GM23338 (cell line): ENCODE measurements at regions not wholly inside any gene's neighbourhood (a gene's known extent, or its start where the extent isn't known, plus 50 kb on each side); places are given as distances from the start of the nearest gene placed in this dataset.

Source experiments
- ATAC-seq: fragments of 200-7000 bp; cut with Tn5 transposase; 3 replicates; pipeline ENCODE4 v1.9.1; 2020
- DNase-seq: peaks from one replicate; pipeline ENCODE4 v3.0.0-alpha.2; 2015; ENCODE audit warnings: low spot score
- H2AFZ ChIP-seq: fragments of 200-600 bp; sonication (generic); 2 replicates; pipeline ENCODE4 v1.8.0; 2016; ENCODE audit warnings: antibody characterized with exemption, mild to moderate bottlenecking, moderate library complexity
- H3F3A ChIP-seq: fragments of 200-600 bp; sonication (generic); replicated peaks from 2 replicates; pipeline ENCODE4 v1.8.0; 2017; ENCODE audit warnings: antibody characterized with exemption, mixed run types, low read depth
- H3K27ac ChIP-seq: fragments of 200-600 bp; sonication (generic); 2 replicates; pipeline ENCODE4 v1.6.1; 2016; ENCODE audit warnings: low read depth
- H3K27me3 ChIP-seq: fragments of 200-600 bp; sonication (generic); 2 replicates; pipeline ENCODE4 v1.8.0; 2016; ENCODE audit warnings: mild to moderate bottlenecking, mixed run types, moderate library complexity; ENCODE audit not compliant: insufficient read depth
- H3K36me3 ChIP-seq: fragments of 200-600 bp; sonication (generic); 2 replicates; pipeline ENCODE4 v1.8.0; 2016; ENCODE audit warnings: mild to moderate bottlenecking; ENCODE audit not compliant: insufficient read depth
- H3K4me1 ChIP-seq: fragments of 200-600 bp; sonication (generic); 2 replicates; pipeline ENCODE4 v1.8.0; 2016; ENCODE audit warnings: mild to moderate bottlenecking, moderate library complexity; ENCODE audit not compliant: insufficient read depth
- H3K4me2 ChIP-seq: fragments of 200-600 bp; sonication (generic); 2 replicates; pipeline ENCODE4 v1.7.1; 2017; ENCODE audit warnings: mixed run types
- H3K4me3 ChIP-seq: fragments of 200-600 bp; sonication (generic); 2 replicates; pipeline ENCODE4 v1.6.1; 2016; ENCODE audit warnings: mixed run types
- H3K79me2 ChIP-seq: fragments of 200-600 bp; sonication (generic); replicated peaks from 2 replicates; pipeline ENCODE4 v1.8.0; 2017; ENCODE audit warnings: mild to moderate bottlenecking; ENCODE audit not compliant: insufficient read depth
- H3K9me2 ChIP-seq: fragments of 200-600 bp; sonication (generic); 2 replicates; pipeline ENCODE4 v1.8.0; 2017; ENCODE audit not compliant: insufficient read depth
- H4K20me1 ChIP-seq: fragments of 200-600 bp; sonication (generic); replicated peaks from 2 replicates; pipeline ENCODE4 v1.8.0; 2017; ENCODE audit warnings: mild to moderate bottlenecking; ENCODE audit not compliant: insufficient read depth
- H3K27ac Mint-ChIP-seq: 2 replicates; pipeline ENCODE4 v1.8.0; 2020; ENCODE audit warnings: inconsistent platforms, mild to moderate bottlenecking, moderate library complexity, mixed read lengths
- H3K27me3 Mint-ChIP-seq: 3 replicates; pipeline ENCODE4 v1.8.0; 2022; ENCODE audit warnings: low read depth, mild to moderate bottlenecking, moderate library complexity, mixed read lengths, inconsistent platforms; ENCODE audit not compliant: insufficient read depth, poor library complexity
- H3K36me3 Mint-ChIP-seq: 3 replicates; pipeline ENCODE4 v1.8.0; 2021; ENCODE audit warnings: low read depth, mild to moderate bottlenecking, inconsistent platforms, moderate library complexity, mixed read lengths
- H3K4me1 Mint-ChIP-seq: 3 replicates; pipeline ENCODE4 v1.8.0; 2020; ENCODE audit warnings: mild to moderate bottlenecking, inconsistent platforms, mixed read lengths
- H3K4me3 Mint-ChIP-seq: 3 replicates; pipeline ENCODE4 v1.8.0; 2021; ENCODE audit warnings: moderate library complexity, mild to moderate bottlenecking, inconsistent platforms, mixed read lengths
- H3K9me3 Mint-ChIP-seq: 3 replicates; pipeline ENCODE4 v1.8.0; 2020; ENCODE audit warnings: moderate library complexity, mild to moderate bottlenecking, inconsistent platforms, mixed read lengths
- CREB1 ChIP-seq: fragments of 250-450 bp; sonication (Bioruptor Pico); IDR thresholded peaks from 2 replicates; pipeline ENCODE4 v1.5.0; 2020; ENCODE audit warnings: low read depth, mild to moderate bottlenecking, moderate library complexity
- EZH2 ChIP-seq: fragments of 200-600 bp; sonication (generic); IDR thresholded peaks from one replicate; pipeline ENCODE4 v1.8.0; 2017; ENCODE audit warnings: antibody characterized with exemption, mild to moderate bottlenecking, low read depth; ENCODE audit not compliant: unreplicated experiment
- EZH2phosphoT487 ChIP-seq: fragments of 200-600 bp; sonication (generic); IDR thresholded peaks from one replicate; pipeline ENCODE4 v1.8.1; 2018; ENCODE audit warnings: antibody characterized with exemption; ENCODE audit not compliant: unreplicated experiment
- JUNB ChIP-seq: IDR thresholded peaks from one replicate; pipeline ENCODE4 v1.6.1; 2016; ENCODE audit warnings: antibody characterized with exemption; ENCODE audit not compliant: unreplicated experiment
- NANOG ChIP-seq: IDR thresholded peaks from 2 replicates; pipeline ENCODE4 v1.6.1; 2016; ENCODE audit warnings: antibody characterized with exemption, borderline replicate concordance
- POLR2AphosphoS5 ChIP-seq: IDR thresholded peaks from 2 replicates; pipeline ENCODE4 v1.6.1; 2016; ENCODE audit warnings: antibody characterized with exemption, low read depth
- STAT1 ChIP-seq: IDR thresholded peaks from one replicate; pipeline ENCODE4 v1.6.1; 2016; ENCODE audit warnings: antibody characterized with exemption; ENCODE audit not compliant: unreplicated experiment
- ZNF114 ChIP-seq: fragments of 250-450 bp; sonication (Bioruptor Pico); IDR thresholded peaks from 2 replicates; pipeline ENCODE4 v1.5.0; 2020; ENCODE audit warnings: mild to moderate bottlenecking, moderate library complexity
- ZNF331 ChIP-seq: fragments of 250-450 bp; sonication (Bioruptor Pico); IDR thresholded peaks from 2 replicates; pipeline ENCODE4 v1.5.0; 2020; ENCODE audit warnings: low read depth, mild to moderate bottlenecking, moderate library complexity
- TF ChIP-seq, protein P1 (sequence below), 2 experiments: fragments of 200-600 bp in 1 of 2; sonication (generic) in 1 of 2; conservative IDR thresholded peaks; 2 replicates each; pipeline versions ENCODE4 v1.5.1 to v1.6.1; 2016 to 2017; ENCODE audit warnings: antibody characterized with exemption in 2 of 2, low read depth in 2 of 2, mild to moderate bottlenecking in 2 of 2, moderate library complexity in 1 of 2
- TF ChIP-seq, protein P2 (sequence below): fragments of 250-450 bp; sonication (Bioruptor Pico); IDR thresholded peaks from 2 replicates; pipeline ENCODE4 v1.5.0; 2020; ENCODE audit warnings: mild to moderate bottlenecking, moderate library complexity
- TF ChIP-seq, protein P3 (sequence below): IDR thresholded peaks from 2 replicates; pipeline ENCODE4 v1.6.1; 2016; ENCODE audit warnings: antibody characterized with exemption
- TF ChIP-seq, protein P4 (sequence below): IDR thresholded peaks from one replicate; pipeline ENCODE4 v1.6.1; 2018; ENCODE audit warnings: antibody characterized with exemption; ENCODE audit not compliant: unreplicated experiment

DNA sequence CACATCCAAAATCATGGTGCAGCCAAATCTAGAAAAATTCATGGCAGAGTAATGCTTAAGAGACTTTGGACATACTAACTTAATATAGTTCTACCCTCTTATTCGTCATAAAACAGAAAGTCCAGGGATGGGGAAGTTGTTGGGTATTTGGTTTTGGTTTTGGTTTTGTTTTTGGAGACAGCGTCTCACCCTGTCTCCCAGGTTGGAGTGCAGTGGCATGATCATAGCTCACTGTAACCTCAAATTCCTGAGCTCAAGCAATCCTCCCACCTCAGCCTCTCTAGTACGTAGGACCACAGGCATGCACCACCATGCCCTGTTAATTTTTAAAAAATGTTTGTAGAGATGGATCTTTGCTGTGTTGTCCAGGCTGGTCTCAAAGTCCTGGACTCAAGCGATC, 271.8 kb upstream of the TENM3 start:
- Histone ChIP-seq H3F3A (no peaks in the 10 kb centered on the region), H3K79me2 (no peaks in the 10 kb centered on the region), H3K4me2 (no peak overlapping the region), H2AFZ (peak overlapping the region; percentile 74; the same call in 1 of the 2 replicates), H3K36me3 (no peaks in the 10 kb centered on the region), H3K9me2 (peaks cover 11% of the 10 kb centered on the region; the same call in 1 of the 2 replicates), H3K4me1 (peaks cover 12% of the 10 kb centered on the region; the same call in 1 of the 2 replicates), H3K4me3 (no peak overlapping the region), H4K20me1 (no peaks in the 10 kb centered on the region), H3K27me3 (no peaks in the 10 kb centered on the region), H3K27ac (no peak overlapping the region)
- peaks cover 11% of the 10 kb centered on the region for H3K27me3 Mint-ChIP-seq
- no peak for DNase-seq
- H3K27ac Mint-ChIP-seq, result no peak overlapping the region
- peaks cover 7% of the 10 kb centered on the region for H3K4me1 Mint-ChIP-seq
- TF ChIP-seq, protein P1, sequence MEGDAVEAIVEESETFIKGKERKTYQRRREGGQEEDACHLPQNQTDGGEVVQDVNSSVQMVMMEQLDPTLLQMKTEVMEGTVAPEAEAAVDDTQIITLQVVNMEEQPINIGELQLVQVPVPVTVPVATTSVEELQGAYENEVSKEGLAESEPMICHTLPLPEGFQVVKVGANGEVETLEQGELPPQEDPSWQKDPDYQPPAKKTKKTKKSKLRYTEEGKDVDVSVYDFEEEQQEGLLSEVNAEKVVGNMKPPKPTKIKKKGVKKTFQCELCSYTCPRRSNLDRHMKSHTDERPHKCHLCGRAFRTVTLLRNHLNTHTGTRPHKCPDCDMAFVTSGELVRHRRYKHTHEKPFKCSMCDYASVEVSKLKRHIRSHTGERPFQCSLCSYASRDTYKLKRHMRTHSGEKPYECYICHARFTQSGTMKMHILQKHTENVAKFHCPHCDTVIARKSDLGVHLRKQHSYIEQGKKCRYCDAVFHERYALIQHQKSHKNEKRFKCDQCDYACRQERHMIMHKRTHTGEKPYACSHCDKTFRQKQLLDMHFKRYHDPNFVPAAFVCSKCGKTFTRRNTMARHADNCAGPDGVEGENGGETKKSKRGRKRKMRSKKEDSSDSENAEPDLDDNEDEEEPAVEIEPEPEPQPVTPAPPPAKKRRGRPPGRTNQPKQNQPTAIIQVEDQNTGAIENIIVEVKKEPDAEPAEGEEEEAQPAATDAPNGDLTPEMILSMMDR (conservative IDR thresholded peaks at IDR 0.05; ENCODE audit: low read depth in 2 of 2), result no peak
- TF ChIP-seq, protein P2, sequence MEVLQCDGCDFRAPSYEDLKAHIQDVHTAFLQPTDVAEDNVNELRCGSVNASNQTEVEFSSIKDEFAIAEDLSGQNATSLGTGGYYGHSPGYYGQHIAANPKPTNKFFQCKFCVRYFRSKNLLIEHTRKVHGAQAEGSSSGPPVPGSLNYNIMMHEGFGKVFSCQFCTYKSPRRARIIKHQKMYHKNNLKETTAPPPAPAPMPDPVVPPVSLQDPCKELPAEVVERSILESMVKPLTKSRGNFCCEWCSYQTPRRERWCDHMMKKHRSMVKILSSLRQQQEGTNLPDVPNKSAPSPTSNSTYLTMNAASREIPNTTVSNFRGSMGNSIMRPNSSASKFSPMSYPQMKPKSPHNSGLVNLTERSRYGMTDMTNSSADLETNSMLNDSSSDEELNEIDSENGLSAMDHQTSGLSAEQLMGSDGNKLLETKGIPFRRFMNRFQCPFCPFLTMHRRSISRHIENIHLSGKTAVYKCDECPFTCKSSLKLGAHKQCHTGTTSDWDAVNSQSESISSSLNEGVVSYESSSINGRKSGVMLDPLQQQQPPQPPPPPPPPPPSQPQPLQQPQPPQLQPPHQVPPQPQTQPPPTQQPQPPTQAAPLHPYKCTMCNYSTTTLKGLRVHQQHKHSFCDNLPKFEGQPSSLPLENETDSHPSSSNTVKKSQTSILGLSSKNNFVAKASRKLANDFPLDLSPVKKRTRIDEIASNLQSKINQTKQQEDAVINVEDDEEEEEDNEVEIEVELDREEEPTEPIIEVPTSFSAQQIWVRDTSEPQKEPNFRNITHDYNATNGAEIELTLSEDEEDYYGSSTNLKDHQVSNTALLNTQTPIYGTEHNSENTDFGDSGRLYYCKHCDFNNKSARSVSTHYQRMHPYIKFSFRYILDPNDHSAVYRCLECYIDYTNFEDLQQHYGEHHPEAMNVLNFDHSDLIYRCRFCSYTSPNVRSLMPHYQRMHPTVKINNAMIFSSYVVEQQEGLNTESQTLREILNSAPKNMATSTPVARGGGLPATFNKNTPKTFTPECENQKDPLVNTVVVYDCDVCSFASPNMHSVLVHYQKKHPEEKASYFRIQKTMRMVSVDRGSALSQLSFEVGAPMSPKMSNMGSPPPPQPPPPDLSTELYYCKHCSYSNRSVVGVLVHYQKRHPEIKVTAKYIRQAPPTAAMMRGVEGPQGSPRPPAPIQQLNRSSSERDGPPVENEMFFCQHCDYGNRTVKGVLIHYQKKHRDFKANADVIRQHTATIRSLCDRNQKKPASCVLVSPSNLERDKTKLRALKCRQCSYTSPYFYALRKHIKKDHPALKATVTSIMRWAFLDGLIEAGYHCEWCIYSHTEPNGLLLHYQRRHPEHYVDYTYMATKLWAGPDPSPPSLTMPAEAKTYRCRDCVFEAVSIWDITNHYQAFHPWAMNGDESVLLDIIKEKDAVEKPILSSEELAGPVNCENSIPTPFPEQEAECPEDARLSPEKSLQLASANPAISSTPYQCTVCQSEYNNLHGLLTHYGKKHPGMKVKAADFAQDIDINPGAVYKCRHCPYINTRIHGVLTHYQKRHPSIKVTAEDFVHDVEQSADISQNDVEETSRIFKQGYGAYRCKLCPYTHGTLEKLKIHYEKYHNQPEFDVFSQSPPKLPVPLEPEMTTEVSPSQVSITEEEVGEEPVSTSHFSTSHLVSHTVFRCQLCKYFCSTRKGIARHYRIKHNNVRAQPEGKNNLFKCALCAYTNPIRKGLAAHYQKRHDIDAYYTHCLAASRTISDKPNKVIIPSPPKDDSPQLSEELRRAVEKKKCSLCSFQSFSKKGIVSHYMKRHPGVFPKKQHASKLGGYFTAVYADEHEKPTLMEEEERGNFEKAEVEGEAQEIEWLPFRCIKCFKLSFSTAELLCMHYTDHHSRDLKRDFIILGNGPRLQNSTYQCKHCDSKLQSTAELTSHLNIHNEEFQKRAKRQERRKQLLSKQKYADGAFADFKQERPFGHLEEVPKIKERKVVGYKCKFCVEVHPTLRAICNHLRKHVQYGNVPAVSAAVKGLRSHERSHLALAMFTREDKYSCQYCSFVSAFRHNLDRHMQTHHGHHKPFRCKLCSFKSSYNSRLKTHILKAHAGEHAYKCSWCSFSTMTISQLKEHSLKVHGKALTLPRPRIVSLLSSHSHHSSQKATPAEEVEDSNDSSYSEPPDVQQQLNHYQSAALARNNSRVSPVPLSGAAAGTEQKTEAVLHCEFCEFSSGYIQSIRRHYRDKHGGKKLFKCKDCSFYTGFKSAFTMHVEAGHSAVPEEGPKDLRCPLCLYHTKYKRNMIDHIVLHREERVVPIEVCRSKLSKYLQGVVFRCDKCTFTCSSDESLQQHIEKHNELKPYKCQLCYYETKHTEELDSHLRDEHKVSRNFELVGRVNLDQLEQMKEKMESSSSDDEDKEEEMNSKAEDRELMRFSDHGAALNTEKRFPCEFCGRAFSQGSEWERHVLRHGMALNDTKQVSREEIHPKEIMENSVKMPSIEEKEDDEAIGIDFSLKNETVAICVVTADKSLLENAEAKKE (CRISPR knock-in tag), result no peak
- TF ChIP-seq STAT1 (no peak), EZH2 (no peak), POLR2AphosphoS5 (no peak), CREB1 (CRISPR knock-in tag) (no peak), ZNF114 (CRISPR knock-in tag) (no peak), ZNF331 (CRISPR knock-in tag) (no peak), EZH2phosphoT487 (no peak), JUNB (no peak), NANOG (no peak)
- TF ChIP-seq, protein P3, sequence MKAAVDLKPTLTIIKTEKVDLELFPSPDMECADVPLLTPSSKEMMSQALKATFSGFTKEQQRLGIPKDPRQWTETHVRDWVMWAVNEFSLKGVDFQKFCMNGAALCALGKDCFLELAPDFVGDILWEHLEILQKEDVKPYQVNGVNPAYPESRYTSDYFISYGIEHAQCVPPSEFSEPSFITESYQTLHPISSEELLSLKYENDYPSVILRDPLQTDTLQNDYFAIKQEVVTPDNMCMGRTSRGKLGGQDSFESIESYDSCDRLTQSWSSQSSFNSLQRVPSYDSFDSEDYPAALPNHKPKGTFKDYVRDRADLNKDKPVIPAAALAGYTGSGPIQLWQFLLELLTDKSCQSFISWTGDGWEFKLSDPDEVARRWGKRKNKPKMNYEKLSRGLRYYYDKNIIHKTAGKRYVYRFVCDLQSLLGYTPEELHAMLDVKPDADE, result no peak
- TF ChIP-seq, protein P4, sequence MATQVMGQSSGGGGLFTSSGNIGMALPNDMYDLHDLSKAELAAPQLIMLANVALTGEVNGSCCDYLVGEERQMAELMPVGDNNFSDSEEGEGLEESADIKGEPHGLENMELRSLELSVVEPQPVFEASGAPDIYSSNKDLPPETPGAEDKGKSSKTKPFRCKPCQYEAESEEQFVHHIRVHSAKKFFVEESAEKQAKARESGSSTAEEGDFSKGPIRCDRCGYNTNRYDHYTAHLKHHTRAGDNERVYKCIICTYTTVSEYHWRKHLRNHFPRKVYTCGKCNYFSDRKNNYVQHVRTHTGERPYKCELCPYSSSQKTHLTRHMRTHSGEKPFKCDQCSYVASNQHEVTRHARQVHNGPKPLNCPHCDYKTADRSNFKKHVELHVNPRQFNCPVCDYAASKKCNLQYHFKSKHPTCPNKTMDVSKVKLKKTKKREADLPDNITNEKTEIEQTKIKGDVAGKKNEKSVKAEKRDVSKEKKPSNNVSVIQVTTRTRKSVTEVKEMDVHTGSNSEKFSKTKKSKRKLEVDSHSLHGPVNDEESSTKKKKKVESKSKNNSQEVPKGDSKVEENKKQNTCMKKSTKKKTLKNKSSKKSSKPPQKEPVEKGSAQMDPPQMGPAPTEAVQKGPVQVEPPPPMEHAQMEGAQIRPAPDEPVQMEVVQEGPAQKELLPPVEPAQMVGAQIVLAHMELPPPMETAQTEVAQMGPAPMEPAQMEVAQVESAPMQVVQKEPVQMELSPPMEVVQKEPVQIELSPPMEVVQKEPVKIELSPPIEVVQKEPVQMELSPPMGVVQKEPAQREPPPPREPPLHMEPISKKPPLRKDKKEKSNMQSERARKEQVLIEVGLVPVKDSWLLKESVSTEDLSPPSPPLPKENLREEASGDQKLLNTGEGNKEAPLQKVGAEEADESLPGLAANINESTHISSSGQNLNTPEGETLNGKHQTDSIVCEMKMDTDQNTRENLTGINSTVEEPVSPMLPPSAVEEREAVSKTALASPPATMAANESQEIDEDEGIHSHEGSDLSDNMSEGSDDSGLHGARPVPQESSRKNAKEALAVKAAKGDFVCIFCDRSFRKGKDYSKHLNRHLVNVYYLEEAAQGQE, result no peak
- H3K9me3 Mint-ChIP-seq, result no peaks in the 10 kb centered on the region; the same call in 2 of the 3 replicates
- no peaks in the 10 kb centered on the region; the same call in 1 of the 3 replicates for H3K36me3 Mint-ChIP-seq
- ATAC-seq, result no peak
- no peak overlapping the region for H3K4me3 Mint-ChIP-seq
